ENCODE measurements at regions not wholly inside any gene's neighbourhood (a gene's known extent, or its start where the extent isn't known, plus 50 kb on each side); places are given as distances from the start of the nearest gene placed in this dataset.

DNA sequence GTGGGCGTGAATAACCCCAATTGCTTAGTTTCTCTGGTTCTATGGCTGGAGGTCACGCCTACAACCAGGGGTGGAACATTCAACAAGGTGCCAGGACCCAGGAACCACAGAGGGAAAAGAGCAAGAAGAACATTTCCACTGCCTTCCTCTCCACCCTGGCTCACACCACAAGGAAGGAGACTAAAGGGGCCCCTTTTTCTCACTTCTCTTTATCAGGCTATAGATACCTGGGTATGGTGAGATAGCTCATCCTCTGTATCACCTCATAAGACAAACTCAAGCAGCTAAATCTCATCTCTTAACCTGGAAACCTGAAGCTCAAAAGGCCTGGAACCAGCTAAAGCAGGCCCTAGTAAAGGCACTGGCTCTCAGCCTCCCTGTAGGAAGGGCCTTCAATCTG lies 438.8 kb upstream of the OLFM3 start:
- H3K27ac ChIP-seq, result no peak overlapping the region
- H3K36me3 ChIP-seq, result no peaks in the 10 kb centered on the region
- intact Hi-C loops (cut with DNase I), result no loop called here
- no peaks in the 10 kb centered on the region for H3K4me1 ChIP-seq
- no peaks in the 10 kb centered on the region for H3K27me3 ChIP-seq
- no peak overlapping the region for H3K4me3 ChIP-seq (replicated peaks in 1 of 3)
- no peaks in the 10 kb centered on the region for H3K9me3 ChIP-seq
- TF ChIP-seq POLR2A (IDR thresholded peaks at IDR 0.05) (no peak), CTCF (IDR thresholded peaks at IDR 0.05) (no peak)
- WGBS, 2 donors, result 84 to 91% methylated on average over 2 of the region's 2 CpGs
- DNase-seq, result no peak

- no peak for DNase-seq
- intact Hi-C loops (cut with DNase I), result no loop called here
- TF ChIP-seq CTCF (IDR thresholded peaks at IDR 0.05) (peak in 2 of 6 experiments; percentile 6 to 10), POLR2A (IDR thresholded peaks at IDR 0.05) (no peak)
- Histone ChIP-seq H3K27me3 (no peaks in the 10 kb centered on the region), H3K4me1 (no peaks in the 10 kb centered on the region), H3K9me3 (no peaks in the 10 kb centered on the region), H3K36me3 (no peaks in the 10 kb centered on the region), H3K27ac (no peak overlapping the region), H3K4me3 (replicated peaks in 1 of 3) (no peak overlapping the region)
- 65 to 74% methylated on average over 4 of the region's 4 CpGs for WGBS, 2 donors
Observed at GRCh38 chr1:102434421-102434820, 437.7 kb upstream of the OLFM3 start.

GRCh38 chr1:102431253-102431652 lies 434.5 kb upstream of the OLFM3 start:
- Histone ChIP-seq H3K4me1 (no peaks in the 10 kb centered on the region), H3K27ac (no peak overlapping the region), H3K9me3 (no peaks in the 10 kb centered on the region), H3K27me3 (no peaks in the 10 kb centered on the region), H3K4me3 (replicated peaks in 1 of 3) (no peak overlapping the region), H3K36me3 (no peaks in the 10 kb centered on the region)
- intact Hi-C loops (cut with DNase I), result no loop called here
- 96 to 98% methylated on average over 1 of the region's 1 CpG for WGBS, 2 donors
- TF ChIP-seq POLR2A (IDR thresholded peaks at IDR 0.05) (no peak), CTCF (IDR thresholded peaks at IDR 0.05) (no peak)
- no peak for DNase-seq

DNA sequence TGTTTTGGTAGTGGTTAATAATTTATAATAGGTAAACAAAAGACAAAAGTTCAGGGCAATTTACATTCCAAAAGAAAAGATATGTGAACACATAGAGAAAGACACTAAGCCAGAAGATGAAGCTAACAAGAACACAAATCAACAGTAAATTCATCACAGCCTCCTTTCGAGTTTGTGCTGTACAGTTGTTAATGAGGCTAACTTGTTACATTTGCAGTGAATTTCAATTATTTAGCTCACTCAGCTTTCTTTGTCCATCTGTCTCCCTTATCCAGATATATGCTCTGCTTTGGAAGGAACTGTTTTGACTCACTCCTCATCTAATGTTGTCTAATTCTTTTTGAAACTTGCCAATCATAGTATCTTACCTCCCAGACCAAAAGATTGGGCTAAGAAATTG lies 423.3 kb upstream of the OLFM3 start:
- no peak for DNase-seq
- Histone ChIP-seq H3K9me3 (no peaks in the 10 kb centered on the region), H3K27ac (no peak overlapping the region), H3K4me3 (replicated peaks in 1 of 3) (no peak overlapping the region), H3K36me3 (no peaks in the 10 kb centered on the region), H3K4me1 (no peaks in the 10 kb centered on the region), H3K27me3 (no peaks in the 10 kb centered on the region)
- 63 to 73% methylated on average over 1 of the region's 1 CpG for WGBS, 2 donors
- no peak for TF ChIP-seq CTCF (IDR thresholded peaks at IDR 0.05)
- TF ChIP-seq POLR2A (IDR thresholded peaks at IDR 0.05), result no peak
- intact Hi-C loops (cut with DNase I), result no loop called here

Measured in thyroid gland (tissue), 4 donors.